Colonic mucosa (tissue), 4 donors: ENCODE measurements at regions not wholly inside any gene's neighbourhood (a gene's known extent, or its start where the extent isn't known, plus 50 kb on each side); places are given as distances from the start of the nearest gene placed in this dataset.

Experiments
- DNase-seq: peaks from one replicate; pipeline ENCODE4 v3.0.0-alpha.2; 2020
- H3K27ac ChIP-seq: fragments of 200-600 bp; one replicate; pipeline ENCODE4 v1.8.0; 2021
- H3K27me3 ChIP-seq: fragments of 200-600 bp; one replicate; pipeline ENCODE4 v1.8.0; 2021
- H3K36me3 ChIP-seq: fragments of 200-600 bp; one replicate; pipeline ENCODE4 v1.8.0; 2021
- H3K4me1 ChIP-seq: fragments of 200-600 bp; one replicate; pipeline ENCODE4 v1.8.0; 2021; ENCODE audit warnings: mild to moderate bottlenecking
- H3K4me3 ChIP-seq: fragments of 200-600 bp; one replicate; pipeline ENCODE4 v1.8.0; 2021
- H3K9ac ChIP-seq, 2 donors: one replicate each; pipeline ENCODE4 v1.7.0; 2013; ENCODE audit warnings: control low read depth in 2 of 2, low read depth in 2 of 2, low read length in 2 of 2
- H3K9me3 ChIP-seq: fragments of 200-600 bp; one replicate; pipeline ENCODE4 v1.8.0; 2021
- intact Hi-C: fragments of 100-400 bp; cut with DNase I; formaldehyde crosslinking; loops from one replicate; pipeline ENCODE4 v1.14.1; 2022
- TF ChIP-seq, protein P1 (sequence below): fragments of 200-600 bp; IDR thresholded peaks from one replicate; pipeline ENCODE4 v1.8.0; 2022; ENCODE audit warnings: antibody characterized with exemption, mild to moderate bottlenecking
- donor health status: healthy.
- donor health status: DM: no; HTN: no; CAD: no.
- donor health status: DM: no; HTN: no; CAD: no.

DNA sequence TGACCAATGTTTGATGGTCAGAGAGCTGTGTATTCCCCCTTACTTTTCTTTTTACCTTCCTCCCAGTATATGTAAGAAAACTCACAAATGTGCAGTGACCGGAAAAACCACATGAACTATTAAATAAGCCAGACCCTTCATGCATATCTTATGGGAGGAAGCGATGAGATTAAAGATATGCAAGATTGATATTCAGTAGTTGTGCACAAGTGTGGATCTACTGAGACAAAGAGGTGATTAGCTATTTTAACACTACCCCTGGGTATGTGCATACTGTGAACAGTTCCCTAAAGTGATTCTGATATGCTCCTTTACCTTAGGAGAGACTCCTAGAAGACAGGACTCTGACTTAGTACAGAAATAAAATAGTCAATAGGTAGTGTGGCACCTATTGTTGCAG is 328.3 kb downstream of the EPHA4 start:
- H3K4me3 ChIP-seq = no peak overlapping the region
- intact Hi-C loops = no loop called here
- H3K27ac ChIP-seq = no peak overlapping the region
- TF ChIP-seq, protein P1, sequence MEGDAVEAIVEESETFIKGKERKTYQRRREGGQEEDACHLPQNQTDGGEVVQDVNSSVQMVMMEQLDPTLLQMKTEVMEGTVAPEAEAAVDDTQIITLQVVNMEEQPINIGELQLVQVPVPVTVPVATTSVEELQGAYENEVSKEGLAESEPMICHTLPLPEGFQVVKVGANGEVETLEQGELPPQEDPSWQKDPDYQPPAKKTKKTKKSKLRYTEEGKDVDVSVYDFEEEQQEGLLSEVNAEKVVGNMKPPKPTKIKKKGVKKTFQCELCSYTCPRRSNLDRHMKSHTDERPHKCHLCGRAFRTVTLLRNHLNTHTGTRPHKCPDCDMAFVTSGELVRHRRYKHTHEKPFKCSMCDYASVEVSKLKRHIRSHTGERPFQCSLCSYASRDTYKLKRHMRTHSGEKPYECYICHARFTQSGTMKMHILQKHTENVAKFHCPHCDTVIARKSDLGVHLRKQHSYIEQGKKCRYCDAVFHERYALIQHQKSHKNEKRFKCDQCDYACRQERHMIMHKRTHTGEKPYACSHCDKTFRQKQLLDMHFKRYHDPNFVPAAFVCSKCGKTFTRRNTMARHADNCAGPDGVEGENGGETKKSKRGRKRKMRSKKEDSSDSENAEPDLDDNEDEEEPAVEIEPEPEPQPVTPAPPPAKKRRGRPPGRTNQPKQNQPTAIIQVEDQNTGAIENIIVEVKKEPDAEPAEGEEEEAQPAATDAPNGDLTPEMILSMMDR = no peak
- no peak overlapping the region for H3K9ac ChIP-seq
- no peaks in the 10 kb centered on the region for H3K9me3 ChIP-seq
- H3K36me3 ChIP-seq = no peaks in the 10 kb centered on the region
- no peak for DNase-seq
- H3K27me3 ChIP-seq = no peaks in the 10 kb centered on the region
- H3K4me1 ChIP-seq = no peaks in the 10 kb centered on the region

DNA sequence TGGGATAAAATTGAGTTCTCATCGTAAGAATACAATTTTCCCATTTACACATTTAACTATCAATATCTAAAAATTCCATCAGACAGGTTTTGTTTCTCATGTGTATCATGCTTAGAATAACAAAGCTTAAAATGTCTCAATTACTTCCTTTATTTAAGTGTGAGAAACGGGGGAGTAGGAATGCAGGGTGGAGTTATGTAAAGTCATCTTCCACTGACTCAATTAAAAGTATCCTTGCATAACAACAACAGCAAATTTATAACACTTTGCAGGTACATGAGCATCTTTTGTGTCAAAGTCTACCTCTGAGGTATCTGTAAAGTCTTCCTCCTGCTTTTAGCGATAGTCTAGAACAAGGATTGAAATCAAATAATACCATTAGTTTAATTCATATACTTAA is 327.1 kb downstream of the EPHA4 start:
- intact Hi-C loops = no loop called here
- Histone ChIP-seq H3K27ac (no peak overlapping the region), H3K27me3 (no peaks in the 10 kb centered on the region), H3K9me3 (no peaks in the 10 kb centered on the region), H3K36me3 (no peaks in the 10 kb centered on the region), H3K4me1 (no peaks in the 10 kb centered on the region), H3K9ac (no peak overlapping the region), H3K4me3 (no peak overlapping the region)
- TF ChIP-seq, protein P1 = no peak
- DNase-seq = no peak

DNA sequence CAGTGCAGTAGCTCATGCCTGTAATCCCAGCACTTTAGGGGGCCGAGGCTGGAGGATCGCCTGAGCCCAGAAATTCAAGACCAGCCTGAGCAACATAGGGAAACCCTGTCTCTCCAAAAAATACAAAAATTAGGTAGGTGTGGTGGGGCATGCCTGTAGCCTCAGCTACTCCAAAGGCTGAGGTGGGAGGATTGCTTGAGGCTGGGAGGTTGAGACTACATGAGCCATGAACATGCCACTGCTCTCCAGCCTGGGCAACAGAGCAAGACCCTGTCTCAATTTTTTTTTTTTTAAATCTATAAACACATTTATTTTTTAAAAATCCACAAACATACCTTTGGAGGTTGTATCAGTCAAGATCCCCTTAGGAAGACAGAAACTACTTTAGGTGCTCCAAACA is 326.3 kb downstream of the EPHA4 start:
- intact Hi-C loops = no loop called here
- H3K4me3 ChIP-seq = no peak overlapping the region
- H3K27ac ChIP-seq = no peak overlapping the region
- no peaks in the 10 kb centered on the region for H3K36me3 ChIP-seq
- no peak for DNase-seq
- H3K4me1 ChIP-seq = no peaks in the 10 kb centered on the region
- H3K27me3 ChIP-seq = no peaks in the 10 kb centered on the region
- TF ChIP-seq, protein P1 = no peak
- H3K9me3 ChIP-seq = no peaks in the 10 kb centered on the region
- H3K9ac ChIP-seq = no peak overlapping the region

DNA sequence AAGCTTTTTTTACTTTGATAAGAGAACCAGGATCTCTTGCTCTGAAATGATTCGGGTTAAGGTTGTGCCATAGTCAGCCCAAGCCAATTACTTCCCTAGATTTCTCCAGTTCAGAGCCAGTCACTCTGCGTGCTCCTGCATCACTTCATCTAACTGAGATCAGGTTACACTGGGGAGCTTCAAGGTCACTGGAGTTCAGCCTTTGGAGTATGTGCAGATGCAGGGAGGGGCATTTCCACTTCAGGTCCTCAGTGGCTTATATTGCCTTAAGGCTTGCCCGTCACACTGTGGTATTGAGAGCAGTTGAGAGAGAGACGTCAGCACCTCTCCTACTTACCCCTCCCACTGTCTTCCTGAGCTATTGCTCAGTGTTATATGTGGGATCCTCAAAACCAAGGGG is 317.8 kb downstream of the EPHA4 start:
- Histone ChIP-seq H3K27me3 (no peaks in the 10 kb centered on the region), H3K4me3 (no peak overlapping the region), H3K9ac (no peak overlapping the region), H3K9me3 (no peaks in the 10 kb centered on the region), H3K27ac (no peak overlapping the region), H3K36me3 (no peaks in the 10 kb centered on the region), H3K4me1 (no peaks in the 10 kb centered on the region)
- TF ChIP-seq, protein P1 = no peak
- intact Hi-C loops = no loop called here
- no peak for DNase-seq

DNA sequence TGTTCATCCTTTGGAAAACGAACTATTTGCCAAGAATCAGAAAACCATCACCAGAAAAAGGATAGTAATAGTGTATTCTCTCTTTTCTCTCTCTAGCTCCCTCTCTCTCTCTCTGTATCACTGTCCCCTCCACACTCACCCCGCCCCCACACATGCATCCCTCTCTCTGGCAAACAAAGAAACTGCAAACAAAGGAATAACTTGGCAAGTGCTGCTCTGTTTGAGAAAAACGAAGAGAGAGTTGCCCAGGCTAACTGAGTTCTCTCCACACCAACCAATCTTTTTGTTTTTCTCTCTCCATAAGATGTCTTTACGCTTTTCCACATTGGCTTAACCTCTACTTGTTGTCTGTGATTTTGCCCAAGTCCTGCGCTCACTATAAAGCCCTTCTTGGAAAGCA is 316.2 kb downstream of the EPHA4 start:
- intact Hi-C loops = no loop called here

More for the DNA sequence above, 316.2 kb downstream of the EPHA4 start:
- Histone ChIP-seq H3K36me3 (no peaks in the 10 kb centered on the region), H3K27me3 (no peaks in the 10 kb centered on the region), H3K27ac (no peak overlapping the region), H3K4me1 (no peaks in the 10 kb centered on the region), H3K9me3 (no peaks in the 10 kb centered on the region), H3K9ac (no peak overlapping the region), H3K4me3 (no peak overlapping the region)
- no peak for DNase-seq
- TF ChIP-seq, protein P1 = no peak
